Naive B cell (primary cell): ENCODE measurements at regions not wholly inside any gene's neighbourhood (a gene's known extent, or its start where the extent isn't known, plus 50 kb on each side); places are given as distances from the start of the nearest gene placed in this dataset.

ENCODE experiments used
- ATAC-seq, 2 donors: fragments of 150-1000 bp; cut with Tn5 transposase; 2 replicates each; pipeline ENCODE4 v1.10.0; 2021; ENCODE audit warnings: low read depth in 2 of 2, mild to moderate bottlenecking in 2 of 2, moderate library complexity in 2 of 2
- DNase-seq: peaks from one replicate; pipeline ENCODE4 v3.0.0; 2022
- H3K27ac Mint-ChIP-seq, 6 donors: one replicate each; pipeline ENCODE4 v1.8.0; 2020 to 2022; ENCODE audit warnings: mild to moderate bottlenecking in 6 of 6, mixed read lengths in 6 of 6, moderate library complexity in 5 of 6, inconsistent platforms in 2 of 6
- H3K27me3 Mint-ChIP-seq, 3 donors: one replicate each; pipeline ENCODE4 v1.8.0; 2021 to 2022; ENCODE audit warnings: mixed read lengths in 3 of 3, mild to moderate bottlenecking in 1 of 3
- H3K36me3 Mint-ChIP-seq, 2 donors: one replicate each; pipeline ENCODE4 v1.8.0; 2020 to 2022; ENCODE audit warnings: mixed read lengths in 2 of 2, inconsistent platforms in 1 of 2, mild to moderate bottlenecking in 1 of 2
- H3K4me1 Mint-ChIP-seq, 3 donors: one replicate each; pipeline ENCODE4 v1.8.0; 2020 to 2022; ENCODE audit warnings: mixed read lengths in 3 of 3, inconsistent platforms in 1 of 3, mild to moderate bottlenecking in 1 of 3, moderate library complexity in 1 of 3
- H3K4me3 Mint-ChIP-seq, 8 donors: one replicate each; pipeline ENCODE4 v1.8.0; 2020 to 2022; ENCODE audit warnings: mild to moderate bottlenecking in 8 of 8, mixed read lengths in 8 of 8, moderate library complexity in 8 of 8, inconsistent platforms in 2 of 8
- H3K9me3 Mint-ChIP-seq, 7 donors: one replicate each; pipeline ENCODE4 v1.8.0; 2020 to 2022; ENCODE audit warnings: mixed read lengths in 7 of 7, mild to moderate bottlenecking in 5 of 7, inconsistent platforms in 2 of 7, moderate library complexity in 1 of 7

- no peaks in the 10 kb centered on the region for H3K27me3 Mint-ChIP-seq
- peaks cover 0 to 2% (median 0%) of the 10 kb centered on the region in 7 donors for H3K9me3 Mint-ChIP-seq
- H3K36me3 Mint-ChIP-seq: no peaks in the 10 kb centered on the region
- no peak overlapping the region for H3K27ac Mint-ChIP-seq
- H3K4me3 Mint-ChIP-seq: no peak overlapping the region
- ATAC-seq: no peak
- no peak for DNase-seq
- H3K4me1 Mint-ChIP-seq: peaks cover 2 to 8% (median 7%) of the 10 kb centered on the region in 3 donors
Observed at GRCh38 chr3:112745567-112746248, 101.0 kb downstream of the CD200R1L start.

GRCh38 chr3:112744825-112745566, 101.7 kb downstream of the CD200R1L start:
- H3K27ac Mint-ChIP-seq: no peak overlapping the region
- peaks cover 9 to 13% (median 12%) of the 10 kb centered on the region in 3 donors for H3K4me1 Mint-ChIP-seq
- no peaks in the 10 kb centered on the region for H3K27me3 Mint-ChIP-seq
- no peaks in the 10 kb centered on the region for H3K36me3 Mint-ChIP-seq
- DNase-seq (no peak), ATAC-seq (no peak)
- H3K4me3 Mint-ChIP-seq: no peak overlapping the region
- H3K9me3 Mint-ChIP-seq: peaks cover 0 to 2% (median 0%) of the 10 kb centered on the region in 7 donors

- Mint-ChIP-seq H3K27ac (no peak overlapping the region), H3K27me3 (no peaks in the 10 kb centered on the region), H3K9me3 (peaks cover 0 to 2% (median 0%) of the 10 kb centered on the region in 7 donors), H3K4me1 (peaks cover 18 to 21% (median 21%) of the 10 kb centered on the region in 3 donors), H3K4me3 (no peak overlapping the region), H3K36me3 (no peaks in the 10 kb centered on the region)
- no peak for DNase-seq
- no peak for ATAC-seq
Observed at GRCh38 chr3:112744106-112744505, 102.6 kb downstream of the CD200R1L start.

DNA sequence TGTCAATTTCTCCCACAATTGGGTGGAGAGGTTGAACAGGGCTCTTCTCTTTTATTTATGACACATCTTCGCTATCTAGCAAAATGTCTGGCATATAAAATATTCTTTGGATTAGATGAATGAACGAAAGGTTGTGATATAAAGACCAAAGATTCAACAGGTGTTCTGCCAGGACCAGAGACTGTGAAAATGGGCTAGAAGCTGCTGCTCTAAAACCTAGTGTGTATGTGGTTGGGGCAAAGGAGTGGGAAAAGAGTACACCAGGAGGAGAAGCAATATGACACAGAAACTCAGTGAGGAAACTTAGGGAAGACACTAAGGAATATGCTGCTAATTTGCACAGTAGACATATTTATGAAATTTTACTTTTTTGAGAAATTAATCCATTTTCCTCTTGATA, 102.0 kb upstream of the CCDC80 start:
- no peaks in the 10 kb centered on the region for H3K27me3 Mint-ChIP-seq
- peaks cover 18 to 25% (median 21%) of the 10 kb centered on the region in 3 donors for H3K4me1 Mint-ChIP-seq
- ATAC-seq (no peak), DNase-seq (no peak)
- no peaks in the 10 kb centered on the region for H3K36me3 Mint-ChIP-seq
- no peak overlapping the region for H3K27ac Mint-ChIP-seq
- H3K9me3 Mint-ChIP-seq: peaks cover 0 to 2% (median 0%) of the 10 kb centered on the region in 7 donors
- no peak overlapping the region for H3K4me3 Mint-ChIP-seq

GRCh38 chr3:112741983-112742382, 101.0 kb upstream of the CCDC80 start:
- peaks cover 18 to 29% (median 21%) of the 10 kb centered on the region in 3 donors for H3K4me1 Mint-ChIP-seq
- no peak for ATAC-seq
- no peak for DNase-seq
- H3K36me3 Mint-ChIP-seq: no peaks in the 10 kb centered on the region
- no peak overlapping the region for H3K4me3 Mint-ChIP-seq
- no peak overlapping the region for H3K27ac Mint-ChIP-seq
- H3K27me3 Mint-ChIP-seq: no peaks in the 10 kb centered on the region
- H3K9me3 Mint-ChIP-seq: peaks cover 0 to 2% (median 0%) of the 10 kb centered on the region in 7 donors

DNA sequence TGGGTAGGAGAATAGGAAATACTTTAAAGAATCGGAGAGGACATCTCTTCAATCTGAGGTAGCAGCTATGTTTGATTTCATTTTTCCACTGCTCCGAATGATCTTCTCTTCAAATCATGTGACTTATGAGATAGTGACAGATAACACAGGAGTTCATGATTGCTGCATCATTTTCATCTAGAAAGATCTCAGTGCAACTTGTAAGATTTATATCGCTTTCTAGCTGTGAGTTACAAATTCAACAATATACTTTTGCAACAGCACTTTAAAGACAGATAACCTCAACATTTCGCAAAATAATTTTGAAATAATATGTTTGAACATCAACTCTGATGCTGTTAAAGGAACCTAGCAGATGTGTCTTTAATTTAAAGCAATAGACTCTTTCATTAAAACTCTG, 99.9 kb upstream of the CCDC80 start:
- H3K36me3 Mint-ChIP-seq: no peaks in the 10 kb centered on the region
- peaks cover 21 to 29% (median 26%) of the 10 kb centered on the region in 3 donors for H3K4me1 Mint-ChIP-seq
- H3K27ac Mint-ChIP-seq: no peak overlapping the region
- ATAC-seq (no peak), DNase-seq (no peak)
- no peak overlapping the region for H3K4me3 Mint-ChIP-seq
- no peaks in the 10 kb centered on the region for H3K27me3 Mint-ChIP-seq
- H3K9me3 Mint-ChIP-seq: peaks cover 0 to 2% (median 0%) of the 10 kb centered on the region in 7 donors

DNA sequence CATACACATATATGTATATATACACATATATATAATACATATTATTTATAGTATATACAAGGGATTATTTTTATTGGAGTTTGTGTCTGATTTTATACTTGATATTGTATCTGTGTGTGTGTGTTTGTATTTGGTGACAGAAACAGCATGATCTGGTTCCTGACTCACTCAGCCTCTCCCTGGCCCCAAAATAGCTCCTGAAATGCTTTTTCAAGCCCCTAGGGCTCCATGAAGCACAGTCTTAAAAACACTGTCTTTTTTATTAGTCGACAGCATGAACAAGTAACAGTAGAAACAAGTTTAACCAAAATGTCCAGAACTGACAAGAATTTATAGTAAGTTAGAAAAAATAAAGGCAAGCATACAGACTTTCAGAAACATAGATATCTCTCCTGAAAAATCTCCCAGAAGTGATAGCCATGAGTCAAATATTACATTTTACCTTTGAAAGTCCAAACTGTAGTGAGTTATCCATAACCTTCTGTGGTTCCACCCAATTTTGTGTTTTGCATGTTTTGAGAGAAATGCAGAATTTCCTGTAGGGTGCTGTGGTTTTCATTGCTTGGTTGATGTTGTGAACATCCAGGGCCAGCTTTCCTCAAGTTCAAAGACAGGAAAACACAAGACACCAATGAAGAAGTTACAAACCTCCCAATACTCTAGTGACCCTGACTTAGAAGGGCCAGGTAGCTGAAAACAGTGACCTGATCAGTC, 98.5 kb upstream of the CCDC80 start:
- DNase-seq (no peak), ATAC-seq (no peak)
- Mint-ChIP-seq H3K36me3 (no peaks in the 10 kb centered on the region), H3K27ac (no peak overlapping the region), H3K27me3 (peaks cover 0 to 5% (median 0%) of the 10 kb centered on the region in 3 donors), H3K4me1 (peaks cover 26 to 30% (median 29%) of the 10 kb centered on the region in 3 donors), H3K4me3 (peak overlapping the region in 1 of 8 donors; percentile 52), H3K9me3 (peaks cover 0 to 2% (median 0%) of the 10 kb centered on the region in 7 donors)

DNA sequence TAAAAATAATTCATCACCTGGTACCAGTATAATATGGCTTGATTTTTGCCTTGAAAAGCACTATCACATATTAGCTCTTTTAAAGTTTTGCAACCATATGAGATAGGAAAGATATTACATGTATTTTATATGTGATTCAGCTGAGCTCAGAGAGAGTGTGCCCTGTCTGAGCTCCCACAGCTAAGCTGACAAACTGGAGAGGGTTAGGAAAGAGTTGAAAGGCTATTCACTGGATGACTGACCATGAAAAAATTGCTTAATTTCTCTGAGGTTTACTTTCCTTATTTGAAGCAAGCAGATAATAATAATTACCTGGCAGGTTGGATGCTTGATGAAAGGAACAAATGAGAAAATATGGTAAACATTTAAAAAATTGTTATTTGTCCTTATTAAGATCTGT, 97.4 kb upstream of the CCDC80 start:
- no peak for DNase-seq
- no peak for ATAC-seq
- Mint-ChIP-seq H3K27ac (no peak overlapping the region), H3K36me3 (no peaks in the 10 kb centered on the region), H3K4me3 (peak overlapping the region in 1 of 8 donors; percentile 30), H3K9me3 (peaks cover 0 to 2% (median 0%) of the 10 kb centered on the region in 7 donors), H3K27me3 (peaks cover 0 to 5% (median 0%) of the 10 kb centered on the region in 3 donors), H3K4me1 (peaks cover 26 to 30% (median 29%) of the 10 kb centered on the region in 3 donors)

GRCh38 chr3:112736805-112737566, 96.0 kb upstream of the CCDC80 start:
- H3K9me3 Mint-ChIP-seq: peaks cover 0 to 2% (median 0%) of the 10 kb centered on the region in 7 donors
- DNase-seq (no peak), ATAC-seq (no peak)
- no peak overlapping the region for H3K4me3 Mint-ChIP-seq
- H3K36me3 Mint-ChIP-seq: no peaks in the 10 kb centered on the region
- H3K4me1 Mint-ChIP-seq: peaks cover 26 to 30% (median 29%) of the 10 kb centered on the region in 3 donors
- H3K27ac Mint-ChIP-seq: peak overlapping the region in 2 of 6 donors; percentile 0 to 45
- peaks cover 0 to 5% (median 0%) of the 10 kb centered on the region in 3 donors for H3K27me3 Mint-ChIP-seq

DNA sequence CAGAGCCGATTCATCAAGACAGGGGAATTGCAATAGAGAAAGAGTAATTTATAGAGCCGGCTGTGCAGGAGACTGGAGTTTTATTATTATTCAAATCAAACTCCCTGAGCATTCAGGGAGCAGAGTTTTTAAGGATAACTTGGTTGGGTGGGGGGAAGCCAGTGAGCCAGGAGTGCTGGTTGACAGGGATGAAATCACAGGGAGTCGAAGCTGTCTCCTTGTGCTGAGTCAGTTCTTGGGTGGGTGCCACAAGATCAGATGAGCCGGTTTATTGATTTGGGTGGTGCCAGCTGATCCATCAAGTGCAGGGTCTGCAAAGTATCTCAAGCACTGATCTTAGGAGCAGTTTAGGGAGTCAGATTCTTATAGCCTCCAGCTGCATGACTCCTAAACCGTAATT, 95.4 kb upstream of the CCDC80 start:
- H3K27ac Mint-ChIP-seq: peak overlapping the region in 2 of 6 donors; percentile 45 to 73
- ATAC-seq: no peak
- H3K36me3 Mint-ChIP-seq: no peaks in the 10 kb centered on the region
- peak overlapping the region in 1 of 8 donors; percentile 21 for H3K4me3 Mint-ChIP-seq
- no peak for DNase-seq
- H3K9me3 Mint-ChIP-seq: no peaks in the 10 kb centered on the region
- H3K4me1 Mint-ChIP-seq: peaks cover 21 to 30% (median 24%) of the 10 kb centered on the region in 3 donors
- H3K27me3 Mint-ChIP-seq: peaks cover 0 to 5% (median 0%) of the 10 kb centered on the region in 3 donors

- Mint-ChIP-seq H3K9me3 (no peaks in the 10 kb centered on the region), H3K27me3 (peaks cover 0 to 5% (median 0%) of the 10 kb centered on the region in 3 donors), H3K36me3 (no peaks in the 10 kb centered on the region), H3K4me3 (no peak overlapping the region), H3K27ac (peak overlapping the region in 2 of 6 donors; percentile 45 to 73), H3K4me1 (peaks cover 20 to 30% (median 23%) of the 10 kb centered on the region in 3 donors)
- DNase-seq (no peak), ATAC-seq (peak in 1 of 2 donors; percentile 27)
Observed at GRCh38 chr3:112735926-112736325, 95.0 kb upstream of the CCDC80 start.

DNA sequence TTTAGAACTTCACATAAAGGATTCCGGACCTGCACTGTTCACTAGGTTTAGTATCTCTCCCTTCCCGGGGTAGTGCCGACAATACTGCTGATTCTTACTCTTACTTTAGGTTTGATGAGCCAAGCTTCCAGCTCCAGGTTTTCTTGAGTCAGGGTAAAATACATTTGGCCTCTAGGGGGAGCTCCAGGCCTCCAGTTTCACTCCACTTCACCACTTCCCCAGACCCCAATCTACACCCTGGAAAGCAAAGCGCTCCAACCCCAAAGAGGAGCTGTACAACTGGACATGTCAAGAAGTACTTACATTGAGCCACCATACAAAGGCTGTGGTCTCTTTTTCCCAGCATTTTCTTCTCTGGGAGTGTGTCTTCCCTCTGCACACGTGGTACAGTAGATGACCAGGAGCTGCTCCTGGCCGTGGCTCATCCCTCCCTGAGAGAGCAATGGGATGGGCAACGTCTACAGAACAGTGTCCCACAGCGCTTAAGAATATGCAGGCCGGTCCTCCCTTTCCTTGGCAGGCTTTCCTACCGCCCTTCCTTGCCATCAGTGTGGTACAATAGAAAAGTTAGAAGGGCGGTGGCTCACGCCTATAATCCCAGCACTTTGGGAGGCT, 93.9 kb upstream of the CCDC80 start:
- Mint-ChIP-seq H3K4me3 (no peak overlapping the region), H3K36me3 (no peaks in the 10 kb centered on the region), H3K27ac (peak overlapping the region in 3 of 6 donors; percentile 1 to 37 (median 20)), H3K4me1 (peaks cover 11 to 20% (median 15%) of the 10 kb centered on the region in 3 donors), H3K9me3 (no peaks in the 10 kb centered on the region), H3K27me3 (peaks cover 0 to 5% (median 0%) of the 10 kb centered on the region in 3 donors)
- ATAC-seq: peak; percentile 74 to 81
- DNase-seq: peak; percentile 68
